TTC549 (cell line): ENCODE measurements at regions not wholly inside any gene's neighbourhood (a gene's known extent, or its start where the extent isn't known, plus 50 kb on each side); places are given as distances from the start of the nearest gene placed in this dataset.

Experiments
- FAIRE-seq: peaks from 2 replicates; lab custom pipeline; 2012; peaks lifted over from hg19 to GRCh38; lab: Jason Lieb, UNC

DNA sequence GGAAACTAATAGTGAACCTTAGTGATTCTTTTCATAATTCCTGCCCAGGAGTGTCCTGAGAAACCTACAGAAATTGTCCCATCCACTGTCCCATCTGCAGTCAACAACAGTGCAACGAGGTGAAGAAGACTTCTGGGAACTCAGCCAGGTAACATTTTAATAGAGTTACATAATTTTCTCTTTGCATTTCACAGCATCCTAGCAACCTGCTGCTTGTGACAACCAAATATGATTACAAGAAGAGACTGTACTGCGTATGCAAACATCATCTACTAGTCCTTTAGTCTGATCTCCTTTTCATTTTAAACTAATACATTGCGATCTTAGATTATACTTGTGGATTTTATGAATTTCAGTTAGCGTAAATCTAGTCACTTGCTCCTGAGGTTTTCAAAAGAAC is 951.6 kb downstream of the TFAP2A start:
- no peak for FAIRE-seq

- FAIRE-seq, result no peak
Observed at GRCh38 chr6:9461188-9461587, 953.7 kb downstream of the TFAP2A start.

- FAIRE-seq, result no peak
Observed at GRCh38 chr6:9458424-9458823, 956.5 kb downstream of the TFAP2A start.

DNA sequence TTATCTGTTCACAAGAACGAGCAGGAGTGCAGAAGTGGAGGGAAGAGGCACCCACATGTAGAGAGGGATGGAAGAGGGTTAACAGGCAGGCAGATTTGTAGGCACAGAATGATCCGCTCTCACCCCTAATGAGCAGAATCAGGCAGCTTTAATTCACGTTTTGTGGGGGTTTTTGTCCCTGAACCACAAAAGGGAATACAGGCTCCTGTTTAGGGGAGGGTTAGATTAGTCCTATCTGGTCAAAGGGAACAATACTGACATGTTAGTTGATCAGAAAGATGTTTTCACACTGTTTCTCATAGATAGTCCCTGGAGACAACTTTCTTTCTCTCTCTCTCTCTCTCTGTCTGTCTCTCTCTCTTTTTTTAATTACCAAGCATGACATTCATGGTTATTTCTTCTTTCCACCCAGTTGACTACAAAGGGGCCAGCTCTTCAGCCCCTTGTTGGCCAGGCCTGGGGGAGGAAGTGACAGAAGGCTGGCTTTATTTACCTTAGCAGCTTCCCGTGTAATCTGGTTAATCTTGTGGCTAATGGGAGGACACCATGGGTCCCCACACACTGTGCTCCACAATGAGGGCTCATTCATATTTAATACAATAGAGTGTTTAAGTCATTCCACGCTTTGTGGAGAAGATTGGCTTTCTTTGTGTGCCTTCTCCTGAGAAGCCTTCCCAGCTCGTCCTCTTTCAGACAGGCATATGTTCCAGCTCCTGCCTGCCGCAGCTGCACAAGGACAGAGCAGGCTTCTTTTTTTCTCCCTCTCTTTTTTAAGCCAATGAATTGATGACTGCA is 958.8 kb downstream of the TFAP2A start:
- no peak for FAIRE-seq

DNA sequence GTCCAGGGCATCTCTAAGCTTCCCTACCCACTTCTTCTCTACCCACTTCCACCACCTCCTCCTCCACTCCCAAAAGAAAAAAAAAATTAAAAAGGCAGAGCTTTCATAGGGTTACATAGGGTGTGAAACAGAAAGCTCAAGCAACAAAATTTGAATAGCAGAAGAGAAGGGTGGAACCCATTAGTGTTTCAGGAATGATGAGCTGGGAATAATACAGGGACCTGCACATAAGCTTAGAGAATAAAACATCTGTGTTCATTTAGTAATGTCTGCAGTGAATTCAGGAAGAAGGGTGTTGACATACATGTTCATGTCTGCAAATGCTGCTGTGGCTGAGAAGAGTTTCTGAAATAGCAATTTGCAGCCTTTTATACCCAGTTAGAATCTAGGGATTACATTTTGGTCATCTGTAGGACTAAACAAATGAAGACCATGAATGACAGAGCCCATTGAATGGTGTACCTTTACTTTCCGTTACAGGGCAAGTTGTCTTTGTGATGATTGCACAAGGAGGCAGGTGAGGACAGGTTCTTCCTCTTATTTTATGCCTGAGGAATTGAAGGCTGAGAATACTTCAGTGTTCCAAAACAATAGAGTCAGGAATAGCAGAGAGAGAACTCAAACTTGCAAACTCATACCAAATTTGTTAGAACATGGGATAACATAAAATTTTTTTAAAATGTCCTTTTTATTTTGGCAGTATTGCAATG is 975.1 kb downstream of the TFAP2A start:
- FAIRE-seq, result no peak

DNA sequence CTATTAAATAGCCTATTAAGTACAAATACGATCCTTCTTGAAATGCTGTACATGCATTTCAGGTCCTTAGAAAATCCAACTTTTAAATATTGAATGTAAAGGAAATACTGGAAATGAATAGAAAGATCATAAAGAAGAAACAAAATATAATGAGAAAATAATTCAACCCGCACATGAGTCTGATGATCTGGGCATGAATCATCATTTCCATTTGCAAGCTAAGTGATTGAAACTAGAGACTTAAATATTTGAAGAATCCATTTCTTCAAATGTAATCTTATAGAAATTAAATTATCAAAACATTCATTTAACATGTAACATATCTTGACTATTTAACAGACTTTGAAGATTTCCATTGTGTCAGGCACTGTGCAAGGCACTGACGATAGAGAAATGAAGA is 977.0 kb downstream of the TFAP2A start:
- FAIRE-seq, result no peak

DNA sequence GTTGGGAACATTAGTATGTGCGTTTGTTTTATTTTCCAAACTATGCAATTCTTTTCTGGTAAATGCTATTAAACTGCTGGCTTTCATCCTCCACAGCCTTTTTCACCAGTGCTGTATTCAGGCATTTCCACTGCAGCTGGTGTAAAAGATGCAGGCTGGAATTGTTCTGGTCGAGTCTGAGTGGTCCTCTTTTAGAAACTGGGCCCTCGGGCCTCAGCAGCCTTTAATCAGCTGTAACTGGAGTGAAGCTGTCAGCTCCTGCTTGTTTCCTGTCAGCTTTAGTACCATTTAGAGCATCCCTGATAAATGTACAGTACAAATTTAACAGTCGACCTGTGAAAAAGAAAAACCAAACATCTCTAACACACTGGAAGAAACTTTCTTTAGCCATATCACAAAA is 979.6 kb downstream of the TFAP2A start:
- no peak for FAIRE-seq

- FAIRE-seq, result no peak
Observed at GRCh38 chr6:9431945-9432344, 982.9 kb downstream of the TFAP2A start.

- no peak for FAIRE-seq
Observed at GRCh38 chr6:9428421-9429172, 986.3 kb downstream of the TFAP2A start.

DNA sequence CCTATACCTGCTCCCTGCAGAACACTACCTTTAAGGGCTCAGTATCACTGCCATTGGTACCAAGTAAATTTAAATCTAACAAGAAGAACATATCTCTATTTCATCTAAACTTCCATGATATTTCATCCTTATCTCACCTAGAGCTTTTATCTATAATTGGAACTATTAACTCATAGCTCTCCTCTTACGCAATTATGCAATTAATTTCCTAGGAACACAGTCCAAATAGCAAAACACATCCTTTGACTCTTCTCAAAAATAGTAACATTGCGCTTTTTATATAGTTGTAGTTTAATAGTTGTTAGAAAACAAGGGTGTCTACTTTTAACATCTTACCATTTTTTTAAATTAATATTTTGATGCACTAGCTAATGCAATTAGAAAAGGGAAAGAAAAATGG is 986.8 kb upstream of the SLC35B3 start:
- no peak for FAIRE-seq

DNA sequence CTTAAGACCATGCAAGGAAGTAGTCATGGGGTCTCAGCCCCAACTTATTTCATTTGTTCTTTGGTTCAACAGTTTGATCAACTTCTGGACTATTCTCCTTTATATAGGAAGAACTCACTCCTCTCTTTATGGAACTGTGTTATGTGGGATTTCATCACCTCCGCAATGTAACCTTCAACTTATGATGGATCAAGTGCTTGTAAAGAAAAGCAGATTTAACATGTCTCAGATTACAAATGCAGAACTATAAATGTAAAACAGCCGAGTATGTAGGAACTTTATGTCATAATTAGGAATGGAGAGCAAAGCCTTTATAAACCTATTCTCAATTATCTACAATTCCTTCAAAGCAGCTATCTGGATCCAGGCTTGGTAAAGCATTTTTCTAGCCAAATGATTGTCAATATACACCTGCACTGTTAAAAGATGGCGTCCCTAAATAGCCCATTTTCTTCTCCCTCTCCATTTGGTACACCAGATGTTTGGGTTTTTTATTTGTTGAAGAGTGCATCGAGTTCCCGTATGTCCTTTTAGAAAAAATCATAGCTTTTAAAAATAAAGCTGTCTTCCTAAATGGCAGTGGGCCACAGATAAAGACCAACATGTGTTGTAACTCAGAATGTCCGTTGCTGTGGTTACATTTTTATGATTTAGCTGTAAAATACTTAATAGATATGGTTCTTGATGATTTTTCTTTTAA is 985.1 kb upstream of the SLC35B3 start:
- FAIRE-seq, result no peak

DNA sequence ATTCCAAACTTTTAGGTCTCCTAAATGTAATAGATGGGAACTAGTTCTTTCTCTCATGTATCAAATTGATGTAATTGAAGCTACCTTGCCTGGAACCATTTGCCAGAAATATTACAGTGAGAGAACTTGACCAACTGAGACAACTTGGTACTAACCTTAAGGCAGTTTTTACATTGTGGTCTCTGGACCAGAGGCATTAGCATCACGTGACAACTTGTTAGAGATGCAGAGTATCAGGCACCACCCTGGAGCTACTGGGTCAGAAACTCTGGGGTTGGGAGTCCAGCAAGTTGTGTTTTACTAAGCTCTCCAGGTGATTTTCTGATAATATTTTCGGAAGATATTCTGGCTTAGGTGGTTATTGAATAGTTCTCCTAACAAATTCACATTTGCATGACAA is 982.1 kb upstream of the SLC35B3 start:
- FAIRE-seq, result no peak

GRCh38 chr6:9412951-9413559 is 977.7 kb upstream of the SLC35B3 start:
- no peak for FAIRE-seq

DNA sequence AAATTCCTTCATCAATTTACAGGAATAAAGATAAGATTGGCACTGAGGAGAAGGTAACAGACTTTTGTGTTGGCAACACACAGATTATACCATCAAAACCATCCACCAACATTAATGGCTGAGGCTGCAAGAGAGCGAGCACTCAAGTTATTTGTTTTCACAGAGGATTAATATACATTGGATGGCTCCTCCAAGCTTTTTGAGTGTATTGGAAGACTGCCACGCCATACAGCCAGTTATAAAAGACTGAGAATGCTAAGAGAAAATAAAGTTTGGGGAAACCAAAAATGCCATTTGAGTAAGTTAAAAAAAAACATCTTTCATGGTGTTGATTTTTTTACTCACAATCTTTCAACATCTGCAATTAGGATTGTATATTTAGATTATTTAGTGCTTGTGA is 973.8 kb upstream of the SLC35B3 start:
- no peak for FAIRE-seq

DNA sequence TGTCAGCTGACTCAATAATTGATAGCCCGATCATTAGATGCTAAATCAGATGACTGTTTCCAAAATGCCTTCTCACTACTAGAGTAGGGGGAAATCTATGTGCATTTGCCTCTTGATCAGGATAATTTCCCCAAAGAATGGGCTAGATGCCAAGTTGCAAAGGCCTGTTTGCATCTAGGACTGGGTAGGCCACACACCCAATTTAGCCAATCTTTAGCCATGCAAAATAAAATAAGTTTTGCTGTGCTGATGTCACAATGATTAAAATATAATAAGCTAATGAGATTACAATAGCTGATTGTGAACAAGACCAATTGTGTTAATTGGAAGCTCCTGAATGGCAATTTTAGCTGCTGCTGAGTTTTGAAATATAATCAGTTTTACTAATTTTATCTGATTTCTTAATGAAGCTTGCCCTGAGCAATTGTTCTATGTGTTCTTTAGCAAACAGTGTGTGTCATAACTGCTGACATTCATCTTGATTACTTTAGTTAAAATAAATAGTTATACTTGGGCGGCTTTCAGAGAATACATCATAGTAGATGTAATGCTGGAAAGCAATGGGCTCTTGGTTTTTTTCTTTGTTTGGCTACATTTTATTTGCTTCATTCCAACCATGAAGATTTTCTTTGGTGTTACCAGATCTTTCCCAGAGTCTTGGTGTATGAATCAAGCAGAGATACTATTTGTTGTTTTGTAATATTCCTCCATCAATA is 973.2 kb upstream of the SLC35B3 start:
- no peak for FAIRE-seq

DNA sequence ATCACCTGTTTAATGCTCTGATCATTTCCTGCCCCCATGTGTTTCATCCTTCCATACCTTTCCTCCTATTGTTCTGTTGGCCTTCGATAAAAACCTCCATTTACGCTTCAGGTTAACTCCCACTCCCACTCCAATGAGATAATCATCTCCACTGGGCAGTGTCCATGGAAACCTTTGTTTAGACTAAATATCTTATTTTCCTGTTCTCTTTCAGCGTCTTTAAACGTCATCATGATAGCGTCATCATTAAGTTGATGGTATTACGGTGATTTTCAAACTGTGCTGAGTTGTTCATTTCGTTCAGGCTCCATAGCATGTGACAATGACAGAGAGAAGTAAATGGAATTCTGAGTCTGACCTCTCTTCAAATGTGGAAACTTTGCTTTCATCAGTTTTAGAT is 970.5 kb upstream of the SLC35B3 start:
- FAIRE-seq, result no peak

DNA sequence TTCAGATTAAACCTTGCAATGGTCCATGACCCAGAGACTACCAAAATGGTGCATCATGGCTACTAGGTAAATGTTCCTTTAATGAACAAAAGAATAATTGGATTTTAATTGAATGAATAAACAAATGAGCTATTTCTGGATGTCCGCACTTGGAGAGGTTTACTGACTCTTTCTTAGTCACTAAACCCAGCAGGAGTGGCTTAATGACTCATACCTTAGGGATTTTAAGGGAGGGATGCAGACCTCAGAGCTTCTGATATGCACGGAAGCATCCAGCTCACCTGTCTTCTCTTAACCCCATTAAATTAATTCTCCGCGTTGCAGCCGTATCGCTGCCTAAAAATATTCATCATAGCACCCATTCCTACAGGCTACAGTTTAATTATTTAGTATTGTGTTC is 970.0 kb upstream of the SLC35B3 start:
- FAIRE-seq, result no peak

GRCh38 chr6:9404351-9405146 is 969.2 kb upstream of the SLC35B3 start:
- FAIRE-seq, result no peak

GRCh38 chr6:9403736-9404135 is 968.4 kb upstream of the SLC35B3 start:
- FAIRE-seq, result no peak

DNA sequence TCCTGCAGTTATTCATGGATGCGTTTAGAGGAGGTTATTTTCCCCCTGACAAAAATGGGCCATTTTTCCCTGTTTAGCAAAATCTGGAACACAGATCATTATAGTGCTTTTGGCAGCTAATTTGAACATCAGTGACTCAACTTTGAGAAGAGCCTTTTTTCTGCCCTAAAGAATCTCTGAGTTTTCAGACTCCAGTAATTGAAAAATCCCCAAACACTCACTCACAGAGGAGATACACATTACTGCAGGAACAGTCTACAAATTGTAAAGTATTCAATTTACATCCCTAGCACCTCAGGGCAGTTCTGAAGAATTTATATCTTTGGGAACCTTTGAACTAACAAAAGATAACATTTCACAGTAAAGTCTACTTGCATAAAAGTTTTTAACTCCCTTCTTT is 966.6 kb upstream of the SLC35B3 start:
- FAIRE-seq, result no peak

DNA sequence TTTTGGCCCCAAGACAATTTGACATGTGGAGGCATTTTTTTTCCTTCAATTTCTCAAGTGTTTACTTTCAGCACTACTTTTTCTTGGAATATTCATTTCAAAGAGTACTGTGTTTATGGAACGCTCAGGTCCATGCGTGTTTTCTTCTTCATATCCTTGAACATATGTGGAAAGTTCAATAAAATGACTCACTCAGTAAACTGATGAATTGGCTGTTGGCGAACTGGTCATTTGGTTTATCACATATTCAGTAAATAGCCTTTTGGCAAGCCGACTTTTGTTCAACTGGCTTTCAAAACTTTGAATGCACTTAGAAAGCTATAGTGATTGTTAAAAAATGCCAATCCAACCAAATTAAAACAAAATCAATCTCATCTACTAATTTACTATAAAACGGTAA is 964.6 kb upstream of the SLC35B3 start:
- FAIRE-seq, result no peak
